Transverse colon (tissue), 3 donors: ENCODE measurements at regions not wholly inside any gene's neighbourhood (a gene's known extent, or its start where the extent isn't known, plus 50 kb on each side); places are given as distances from the start of the nearest gene placed in this dataset.

ENCODE experiments used
- POLR2A ChIP-seq: fragments of 450-650 bp; IDR thresholded peaks from one replicate; pipeline ENCODE4 v1.6.1; 2016; ENCODE audit warnings: antibody characterized with exemption, mild to moderate bottlenecking, moderate library complexity
- TF ChIP-seq, protein P1 (sequence below), 5 experiments: fragments of 200-600 bp in 3 of 5; fragments of 450-650 bp in 2 of 5; sonication (generic) in 3 of 5; IDR thresholded peaks; 1 replicate in 2 of 5; 2 replicates in 3 of 5; pipeline ENCODE4 v1.5.1; 2016 to 2017; ENCODE audit warnings: antibody characterized with exemption in 5 of 5, inconsistent platforms in 3 of 5, mild to moderate bottlenecking in 2 of 5, moderate library complexity in 1 of 5

GRCh38 chr11:116631201-116631600 lies 141.6 kb downstream of the BUD13 start:
- TF ChIP-seq, protein P1, sequence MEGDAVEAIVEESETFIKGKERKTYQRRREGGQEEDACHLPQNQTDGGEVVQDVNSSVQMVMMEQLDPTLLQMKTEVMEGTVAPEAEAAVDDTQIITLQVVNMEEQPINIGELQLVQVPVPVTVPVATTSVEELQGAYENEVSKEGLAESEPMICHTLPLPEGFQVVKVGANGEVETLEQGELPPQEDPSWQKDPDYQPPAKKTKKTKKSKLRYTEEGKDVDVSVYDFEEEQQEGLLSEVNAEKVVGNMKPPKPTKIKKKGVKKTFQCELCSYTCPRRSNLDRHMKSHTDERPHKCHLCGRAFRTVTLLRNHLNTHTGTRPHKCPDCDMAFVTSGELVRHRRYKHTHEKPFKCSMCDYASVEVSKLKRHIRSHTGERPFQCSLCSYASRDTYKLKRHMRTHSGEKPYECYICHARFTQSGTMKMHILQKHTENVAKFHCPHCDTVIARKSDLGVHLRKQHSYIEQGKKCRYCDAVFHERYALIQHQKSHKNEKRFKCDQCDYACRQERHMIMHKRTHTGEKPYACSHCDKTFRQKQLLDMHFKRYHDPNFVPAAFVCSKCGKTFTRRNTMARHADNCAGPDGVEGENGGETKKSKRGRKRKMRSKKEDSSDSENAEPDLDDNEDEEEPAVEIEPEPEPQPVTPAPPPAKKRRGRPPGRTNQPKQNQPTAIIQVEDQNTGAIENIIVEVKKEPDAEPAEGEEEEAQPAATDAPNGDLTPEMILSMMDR (IDR thresholded peaks at IDR 0.05) = no peak
- TF ChIP-seq POLR2A = no peak
